PC-9 (cell line): ENCODE measurements at regions not wholly inside any gene's neighbourhood (a gene's known extent, or its start where the extent isn't known, plus 50 kb on each side); places are given as distances from the start of the nearest gene placed in this dataset.

Source experiments
- EZH2 ChIP-seq: fragments of 200-600 bp; sonication (generic); IDR thresholded peaks from 2 replicates; pipeline ENCODE4 v1.8.0; 2017; ENCODE audit warnings: antibody characterized with exemption, low read depth
- TF ChIP-seq, protein P1 (sequence below): fragments of 200-600 bp; sonication (generic); conservative IDR thresholded peaks from 2 replicates; pipeline ENCODE4 v1.6.1; 2017; ENCODE audit warnings: mixed run types, antibody characterized with exemption, mild to moderate bottlenecking, moderate library complexity

- TF ChIP-seq, protein P1, sequence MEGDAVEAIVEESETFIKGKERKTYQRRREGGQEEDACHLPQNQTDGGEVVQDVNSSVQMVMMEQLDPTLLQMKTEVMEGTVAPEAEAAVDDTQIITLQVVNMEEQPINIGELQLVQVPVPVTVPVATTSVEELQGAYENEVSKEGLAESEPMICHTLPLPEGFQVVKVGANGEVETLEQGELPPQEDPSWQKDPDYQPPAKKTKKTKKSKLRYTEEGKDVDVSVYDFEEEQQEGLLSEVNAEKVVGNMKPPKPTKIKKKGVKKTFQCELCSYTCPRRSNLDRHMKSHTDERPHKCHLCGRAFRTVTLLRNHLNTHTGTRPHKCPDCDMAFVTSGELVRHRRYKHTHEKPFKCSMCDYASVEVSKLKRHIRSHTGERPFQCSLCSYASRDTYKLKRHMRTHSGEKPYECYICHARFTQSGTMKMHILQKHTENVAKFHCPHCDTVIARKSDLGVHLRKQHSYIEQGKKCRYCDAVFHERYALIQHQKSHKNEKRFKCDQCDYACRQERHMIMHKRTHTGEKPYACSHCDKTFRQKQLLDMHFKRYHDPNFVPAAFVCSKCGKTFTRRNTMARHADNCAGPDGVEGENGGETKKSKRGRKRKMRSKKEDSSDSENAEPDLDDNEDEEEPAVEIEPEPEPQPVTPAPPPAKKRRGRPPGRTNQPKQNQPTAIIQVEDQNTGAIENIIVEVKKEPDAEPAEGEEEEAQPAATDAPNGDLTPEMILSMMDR = no peak
- TF ChIP-seq EZH2 = no peak
These were observed 265.1 kb downstream of the FGFR2 start for GRCh38 chr10:121332829-121333765.
